ENCODE measurements at regions not wholly inside any gene's neighbourhood (a gene's known extent, or its start where the extent isn't known, plus 50 kb on each side); places are given as distances from the start of the nearest gene placed in this dataset.

DNA sequence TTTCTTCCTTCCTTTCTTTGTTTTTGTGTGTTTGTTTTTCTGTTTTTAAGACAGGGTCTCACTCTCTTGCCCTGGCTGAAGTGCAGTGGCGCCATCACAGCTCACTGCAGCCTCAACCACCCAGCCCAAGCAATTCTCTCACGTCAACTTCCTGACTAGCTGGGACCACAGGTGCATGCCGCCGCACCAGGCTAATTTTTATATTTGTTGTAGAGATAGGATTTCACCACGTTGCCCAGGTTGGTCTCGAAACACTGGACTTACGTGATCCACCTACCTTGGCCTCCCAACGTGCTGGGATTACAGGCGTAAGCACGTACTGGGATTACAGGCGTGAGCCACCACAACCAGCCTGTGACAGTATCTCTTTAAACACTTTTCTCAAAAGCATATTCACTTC is 120.7 kb downstream of the DKK1 start:
- no peaks in the 10 kb centered on the region for H3K4me1 ChIP-seq (ENCODE audit: control insufficient read depth in 4 of 4, insufficient read depth in 4 of 4, low read length in 3 of 4)
- no peaks in the 10 kb centered on the region for H3K27me3 ChIP-seq (ENCODE audit: control insufficient read depth in 4 of 4, insufficient read depth in 4 of 4, low read length in 3 of 4)
- WGBS = 87% methylated on average over 11 of the region's 11 CpGs
- no peak overlapping the region for H3K4me3 ChIP-seq (ENCODE audit: low read depth in 1 of 3, low read length in 3 of 3)
- H3K9me3 ChIP-seq (ENCODE audit: control insufficient read depth in 4 of 4, low read length in 3 of 4) = no peaks in the 10 kb centered on the region
- no peak for TF ChIP-seq NR2F2 (IDR thresholded peaks at IDR 0.05)
- no peak for TF ChIP-seq TAF1 (conservative IDR thresholded peaks at IDR 0.05)
- no peak for TF ChIP-seq SP1 (IDR thresholded peaks at IDR 0.05)
- no peak for TF ChIP-seq YY1 (IDR thresholded peaks at IDR 0.05)
- no peak for TF ChIP-seq JUND (IDR thresholded peaks at IDR 0.05)
- TF ChIP-seq, protein P1, sequence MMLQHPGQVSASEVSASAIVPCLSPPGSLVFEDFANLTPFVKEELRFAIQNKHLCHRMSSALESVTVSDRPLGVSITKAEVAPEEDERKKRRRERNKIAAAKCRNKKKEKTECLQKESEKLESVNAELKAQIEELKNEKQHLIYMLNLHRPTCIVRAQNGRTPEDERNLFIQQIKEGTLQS (IDR thresholded peaks at IDR 0.05) = no peak
- TF ChIP-seq HNF4A (conservative IDR thresholded peaks at IDR 0.05) = no peak
- TF ChIP-seq, protein P2, sequence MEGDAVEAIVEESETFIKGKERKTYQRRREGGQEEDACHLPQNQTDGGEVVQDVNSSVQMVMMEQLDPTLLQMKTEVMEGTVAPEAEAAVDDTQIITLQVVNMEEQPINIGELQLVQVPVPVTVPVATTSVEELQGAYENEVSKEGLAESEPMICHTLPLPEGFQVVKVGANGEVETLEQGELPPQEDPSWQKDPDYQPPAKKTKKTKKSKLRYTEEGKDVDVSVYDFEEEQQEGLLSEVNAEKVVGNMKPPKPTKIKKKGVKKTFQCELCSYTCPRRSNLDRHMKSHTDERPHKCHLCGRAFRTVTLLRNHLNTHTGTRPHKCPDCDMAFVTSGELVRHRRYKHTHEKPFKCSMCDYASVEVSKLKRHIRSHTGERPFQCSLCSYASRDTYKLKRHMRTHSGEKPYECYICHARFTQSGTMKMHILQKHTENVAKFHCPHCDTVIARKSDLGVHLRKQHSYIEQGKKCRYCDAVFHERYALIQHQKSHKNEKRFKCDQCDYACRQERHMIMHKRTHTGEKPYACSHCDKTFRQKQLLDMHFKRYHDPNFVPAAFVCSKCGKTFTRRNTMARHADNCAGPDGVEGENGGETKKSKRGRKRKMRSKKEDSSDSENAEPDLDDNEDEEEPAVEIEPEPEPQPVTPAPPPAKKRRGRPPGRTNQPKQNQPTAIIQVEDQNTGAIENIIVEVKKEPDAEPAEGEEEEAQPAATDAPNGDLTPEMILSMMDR (IDR thresholded peaks at IDR 0.05; ENCODE audit: low read depth, low read length, missing input control) = no peak
- TF ChIP-seq, protein P3, sequence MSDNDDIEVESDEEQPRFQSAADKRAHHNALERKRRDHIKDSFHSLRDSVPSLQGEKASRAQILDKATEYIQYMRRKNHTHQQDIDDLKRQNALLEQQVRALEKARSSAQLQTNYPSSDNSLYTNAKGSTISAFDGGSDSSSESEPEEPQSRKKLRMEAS (IDR thresholded peaks at IDR 0.05) = no peak
- TF ChIP-seq FOXA1 (IDR thresholded peaks at IDR 0.05) = no peak
- no peak for TF ChIP-seq FOXA2 (IDR thresholded peaks at IDR 0.05)
- TF ChIP-seq, protein P4, sequence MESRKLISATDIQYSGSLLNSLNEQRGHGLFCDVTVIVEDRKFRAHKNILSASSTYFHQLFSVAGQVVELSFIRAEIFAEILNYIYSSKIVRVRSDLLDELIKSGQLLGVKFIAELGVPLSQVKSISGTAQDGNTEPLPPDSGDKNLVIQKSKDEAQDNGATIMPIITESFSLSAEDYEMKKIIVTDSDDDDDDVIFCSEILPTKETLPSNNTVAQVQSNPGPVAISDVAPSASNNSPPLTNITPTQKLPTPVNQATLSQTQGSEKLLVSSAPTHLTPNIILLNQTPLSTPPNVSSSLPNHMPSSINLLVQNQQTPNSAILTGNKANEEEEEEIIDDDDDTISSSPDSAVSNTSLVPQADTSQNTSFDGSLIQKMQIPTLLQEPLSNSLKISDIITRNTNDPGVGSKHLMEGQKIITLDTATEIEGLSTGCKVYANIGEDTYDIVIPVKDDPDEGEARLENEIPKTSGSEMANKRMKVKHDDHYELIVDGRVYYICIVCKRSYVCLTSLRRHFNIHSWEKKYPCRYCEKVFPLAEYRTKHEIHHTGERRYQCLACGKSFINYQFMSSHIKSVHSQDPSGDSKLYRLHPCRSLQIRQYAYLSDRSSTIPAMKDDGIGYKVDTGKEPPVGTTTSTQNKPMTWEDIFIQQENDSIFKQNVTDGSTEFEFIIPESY (IDR thresholded peaks at IDR 0.05) = no peak
- TF ChIP-seq RXRA (IDR thresholded peaks at IDR 0.05) = no peak
- no peak for TF ChIP-seq HNF4G (IDR thresholded peaks at IDR 0.05)
- no peak for TF ChIP-seq EGR1 (IDR thresholded peaks at IDR 0.05; ENCODE audit: low read depth in 2 of 2)
- H3K9ac ChIP-seq (ENCODE audit: low read depth in 1 of 2, low read length in 2 of 2) = no peak overlapping the region
- no peak overlapping the region for H3K27ac ChIP-seq (ENCODE audit: low read depth in 1 of 2, low read length in 2 of 2)
- no peaks in the 10 kb centered on the region for H3K36me3 ChIP-seq (ENCODE audit: control insufficient read depth in 4 of 4, insufficient read depth in 3 of 4, low read depth in 1 of 4, low read length in 3 of 4)
- no peak for DNase-seq (ENCODE audit: low spot score)

DNA sequence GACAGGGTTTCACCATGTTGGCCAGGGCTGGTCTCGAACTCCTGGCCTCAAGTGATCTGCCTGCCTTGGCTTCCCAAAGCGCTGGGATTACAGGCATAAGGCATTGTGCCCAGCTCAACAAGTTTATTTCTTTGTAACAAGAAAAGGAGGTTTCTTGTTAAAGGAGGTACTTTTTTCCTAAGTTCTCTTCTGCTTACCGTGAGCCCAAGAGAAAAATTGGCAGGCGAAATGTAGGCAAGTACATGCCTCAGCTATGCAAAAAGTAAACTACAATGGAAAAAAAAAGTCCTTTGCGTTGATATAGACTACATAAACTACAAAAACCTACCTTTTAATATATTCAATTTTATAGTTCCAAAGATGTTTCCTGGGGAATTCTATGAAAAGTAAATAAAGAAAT is 122.6 kb downstream of the DKK1 start:
- no peaks in the 10 kb centered on the region for H3K27me3 ChIP-seq (ENCODE audit: control insufficient read depth in 4 of 4, insufficient read depth in 4 of 4, low read length in 3 of 4)
- no peaks in the 10 kb centered on the region for H3K9me3 ChIP-seq (ENCODE audit: control insufficient read depth in 4 of 4, low read length in 3 of 4)
- H3K27ac ChIP-seq (ENCODE audit: low read depth in 1 of 2, low read length in 2 of 2) = no peak overlapping the region
- H3K36me3 ChIP-seq (ENCODE audit: control insufficient read depth in 4 of 4, insufficient read depth in 3 of 4, low read depth in 1 of 4, low read length in 3 of 4) = no peaks in the 10 kb centered on the region
- WGBS = 86% methylated on average over 5 of the region's 5 CpGs
- no peak for DNase-seq (ENCODE audit: low spot score)
- no peak overlapping the region for H3K4me3 ChIP-seq (ENCODE audit: low read depth in 1 of 3, low read length in 3 of 3)
- TF ChIP-seq JUND (IDR thresholded peaks at IDR 0.05) (no peak), EGR1 (IDR thresholded peaks at IDR 0.05; ENCODE audit: low read depth in 2 of 2) (no peak), HNF4A (conservative IDR thresholded peaks at IDR 0.05) (no peak), YY1 (IDR thresholded peaks at IDR 0.05) (no peak), NR2F2 (IDR thresholded peaks at IDR 0.05) (no peak), TAF1 (conservative IDR thresholded peaks at IDR 0.05) (no peak), GABPA (IDR thresholded peaks at IDR 0.05 in 1 of 2, conservative IDR thresholded peaks at IDR 0.05 in 1 of 2) (no peak), FOXA1 (IDR thresholded peaks at IDR 0.05) (no peak), FOXA2 (IDR thresholded peaks at IDR 0.05) (no peak)
- TF ChIP-seq, protein P5, sequence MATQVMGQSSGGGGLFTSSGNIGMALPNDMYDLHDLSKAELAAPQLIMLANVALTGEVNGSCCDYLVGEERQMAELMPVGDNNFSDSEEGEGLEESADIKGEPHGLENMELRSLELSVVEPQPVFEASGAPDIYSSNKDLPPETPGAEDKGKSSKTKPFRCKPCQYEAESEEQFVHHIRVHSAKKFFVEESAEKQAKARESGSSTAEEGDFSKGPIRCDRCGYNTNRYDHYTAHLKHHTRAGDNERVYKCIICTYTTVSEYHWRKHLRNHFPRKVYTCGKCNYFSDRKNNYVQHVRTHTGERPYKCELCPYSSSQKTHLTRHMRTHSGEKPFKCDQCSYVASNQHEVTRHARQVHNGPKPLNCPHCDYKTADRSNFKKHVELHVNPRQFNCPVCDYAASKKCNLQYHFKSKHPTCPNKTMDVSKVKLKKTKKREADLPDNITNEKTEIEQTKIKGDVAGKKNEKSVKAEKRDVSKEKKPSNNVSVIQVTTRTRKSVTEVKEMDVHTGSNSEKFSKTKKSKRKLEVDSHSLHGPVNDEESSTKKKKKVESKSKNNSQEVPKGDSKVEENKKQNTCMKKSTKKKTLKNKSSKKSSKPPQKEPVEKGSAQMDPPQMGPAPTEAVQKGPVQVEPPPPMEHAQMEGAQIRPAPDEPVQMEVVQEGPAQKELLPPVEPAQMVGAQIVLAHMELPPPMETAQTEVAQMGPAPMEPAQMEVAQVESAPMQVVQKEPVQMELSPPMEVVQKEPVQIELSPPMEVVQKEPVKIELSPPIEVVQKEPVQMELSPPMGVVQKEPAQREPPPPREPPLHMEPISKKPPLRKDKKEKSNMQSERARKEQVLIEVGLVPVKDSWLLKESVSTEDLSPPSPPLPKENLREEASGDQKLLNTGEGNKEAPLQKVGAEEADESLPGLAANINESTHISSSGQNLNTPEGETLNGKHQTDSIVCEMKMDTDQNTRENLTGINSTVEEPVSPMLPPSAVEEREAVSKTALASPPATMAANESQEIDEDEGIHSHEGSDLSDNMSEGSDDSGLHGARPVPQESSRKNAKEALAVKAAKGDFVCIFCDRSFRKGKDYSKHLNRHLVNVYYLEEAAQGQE (IDR thresholded peaks at IDR 0.05) = no peak
- TF ChIP-seq, protein P4 (IDR thresholded peaks at IDR 0.05) = no peak
- TF ChIP-seq, protein P1 (IDR thresholded peaks at IDR 0.05) = no peak
- no peaks in the 10 kb centered on the region for H3K4me1 ChIP-seq (ENCODE audit: control insufficient read depth in 4 of 4, insufficient read depth in 4 of 4, low read length in 3 of 4)
- H3K9ac ChIP-seq (ENCODE audit: low read depth in 1 of 2, low read length in 2 of 2) = no peak overlapping the region
